PC-3 (cell line): ENCODE measurements at regions not wholly inside any gene's neighbourhood (a gene's known extent, or its start where the extent isn't known, plus 50 kb on each side); places are given as distances from the start of the nearest gene placed in this dataset.

Experiments
- ATAC-seq: fragments of 200-7000 bp; cut with Tn5 transposase; 2 replicates; pipeline ENCODE4 v1.9.1; 2020; ENCODE audit warnings: mild to moderate bottlenecking, moderate library complexity
- BruUV-seq: library from RNA; stranded (reverse); fragments of 400-500 nt; replicated peaks from 2 replicates; lab custom pipeline; 2021; lab: Mats Ljungman, UMichigan
- CTCF ChIA-PET: fragments of 300-600 bp; sonication (Branson Sonifier 250); formaldehyde crosslinking; loops from one replicate; lab custom pipeline; 2022; ENCODE audit warnings: antibody characterized with exemption; lab: Charles Lee
- POLR2A ChIA-PET: fragments of 300-600 bp; sonication (Branson Sonifier 250); formaldehyde crosslinking; loops from one replicate; lab custom pipeline; 2022; ENCODE audit warnings: antibody characterized with exemption; ENCODE audit not compliant: unreplicated experiment; lab: Charles Lee
- DNase-seq: peaks from one replicate; pipeline ENCODE4 v3.0.0-alpha.2; 2015
- H2AFZ ChIP-seq: fragments of 300-600 bp; sonication (generic); 2 replicates; pipeline ENCODE4 v1.6.0; 2016; ENCODE audit warnings: antibody characterized with exemption, low read length
- H3F3A ChIP-seq: fragments of 300-600 bp; sonication (generic); one replicate; pipeline ENCODE4 v1.6.0; 2017; ENCODE audit warnings: antibody characterized with exemption, low read length, control low read depth, mild to moderate bottlenecking; ENCODE audit not compliant: unreplicated experiment
- H3K27ac ChIP-seq: fragments of 300-600 bp; sonication (generic); 2 replicates; pipeline ENCODE4 v1.5.1; 2016; ENCODE audit warnings: mild to moderate bottlenecking, low read length
- H3K27me3 ChIP-seq: fragments of 300-600 bp; sonication (generic); 2 replicates; pipeline ENCODE4 v1.6.1; 2016; ENCODE audit warnings: low read length, mixed read lengths
- H3K36me3 ChIP-seq: fragments of 300-600 bp; sonication (generic); 2 replicates; pipeline ENCODE4 v1.6.1; 2016; ENCODE audit warnings: low read depth, mixed run types, low read length, mixed read lengths
- H3K4me1 ChIP-seq: fragments of 300-600 bp; sonication (generic); 2 replicates; pipeline ENCODE4 v1.5.1; 2016; ENCODE audit warnings: low read length; ENCODE audit not compliant: insufficient read depth
- H3K4me2 ChIP-seq: fragments of 300-600 bp; sonication (generic); 2 replicates; pipeline ENCODE4 v1.6.0; 2016; ENCODE audit warnings: low read length
- H3K4me3 ChIP-seq: fragments of 300-600 bp; sonication (generic); 2 replicates; pipeline ENCODE4 v1.5.1; 2016; ENCODE audit warnings: mild to moderate bottlenecking, low read length, mixed read lengths
- H3K79me2 ChIP-seq: fragments of 300-600 bp; sonication (generic); 2 replicates; pipeline ENCODE4 v1.6.1; 2017; ENCODE audit warnings: low read length, mixed read lengths
- H3K9ac ChIP-seq: fragments of 300-600 bp; sonication (generic); 2 replicates; pipeline ENCODE4 v1.6.0; 2016; ENCODE audit warnings: mild to moderate bottlenecking, low read length
- H3K9me2 ChIP-seq: fragments of 300-600 bp; sonication (generic); replicated peaks from 2 replicates; pipeline ENCODE4 v1.6.1; 2016; ENCODE audit warnings: mixed run types, low read length, mixed read lengths
- H3K9me3 ChIP-seq: fragments of 300-600 bp; sonication (generic); 2 replicates; pipeline ENCODE4 v1.6.1; 2016; ENCODE audit warnings: low read length, mixed read lengths
- H4K20me1 ChIP-seq: fragments of 300-600 bp; sonication (generic); 2 replicates; pipeline ENCODE4 v1.6.1; 2016; ENCODE audit warnings: low read length, mixed read lengths
- EZH2 ChIP-seq: fragments of 300-600 bp; sonication (generic); IDR thresholded peaks from one replicate; pipeline ENCODE4 v1.6.1; 2017; ENCODE audit warnings: antibody characterized with exemption, mild to moderate bottlenecking, low read length; ENCODE audit not compliant: unreplicated experiment
- EZH2phosphoT487 ChIP-seq: fragments of 300-600 bp; sonication (generic); IDR thresholded peaks from 2 replicates; pipeline ENCODE4 v1.6.1; 2018; ENCODE audit warnings: mild to moderate bottlenecking, antibody characterized with exemption, low read length, borderline replicate concordance
- intact Hi-C: fragments of 100-400 bp; cut with micrococcal nuclease; formaldehyde crosslinking; loops from 2 replicates; pipeline ENCODE4 v1.9.0; 2023
- TF ChIP-seq, protein P1 (sequence below): fragments of 300-600 bp; sonication (generic); conservative IDR thresholded peaks from 2 replicates; pipeline ENCODE4 v1.5.1; 2017; ENCODE audit warnings: antibody characterized with exemption, low read depth, mild to moderate bottlenecking, low read length

DNA sequence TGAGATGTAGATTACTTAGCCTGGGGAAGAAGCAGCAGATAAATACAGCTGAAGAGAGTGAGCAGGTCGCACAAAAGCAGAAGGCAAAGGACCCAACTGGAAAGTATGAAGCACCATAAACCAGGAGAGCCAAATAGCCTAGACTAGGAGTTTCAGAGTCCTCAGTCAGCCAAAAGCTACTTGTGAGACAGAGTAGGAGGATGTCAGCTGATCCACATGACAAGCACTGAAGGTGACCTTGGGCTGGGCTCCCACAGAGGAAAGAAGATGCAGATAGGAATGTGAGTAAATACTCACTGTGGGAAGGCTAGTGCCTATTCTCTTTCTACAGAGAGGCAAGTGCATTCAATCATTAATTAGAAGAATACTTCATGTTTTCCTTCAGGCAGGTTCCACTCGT is 274.0 kb upstream of the POU3F2 start:
- ATAC-seq (no peak), DNase-seq (no peak)
- Histone ChIP-seq H3K4me1 (no peaks in the 10 kb centered on the region), H3K9me3 (no peaks in the 10 kb centered on the region), H3K27me3 (peaks cover 19% of the 10 kb centered on the region), H4K20me1 (no peaks in the 10 kb centered on the region), H3K4me2 (no peak overlapping the region), H3K36me3 (no peaks in the 10 kb centered on the region), H3K27ac (no peak overlapping the region), H3F3A (no peaks in the 10 kb centered on the region), H3K9me2 (no peaks in the 10 kb centered on the region), H3K79me2 (no peaks in the 10 kb centered on the region), H2AFZ (no peak overlapping the region), H3K4me3 (no peak overlapping the region), H3K9ac (no peak overlapping the region)
- no peak for TF ChIP-seq EZH2phosphoT487
- TF ChIP-seq, protein P1, sequence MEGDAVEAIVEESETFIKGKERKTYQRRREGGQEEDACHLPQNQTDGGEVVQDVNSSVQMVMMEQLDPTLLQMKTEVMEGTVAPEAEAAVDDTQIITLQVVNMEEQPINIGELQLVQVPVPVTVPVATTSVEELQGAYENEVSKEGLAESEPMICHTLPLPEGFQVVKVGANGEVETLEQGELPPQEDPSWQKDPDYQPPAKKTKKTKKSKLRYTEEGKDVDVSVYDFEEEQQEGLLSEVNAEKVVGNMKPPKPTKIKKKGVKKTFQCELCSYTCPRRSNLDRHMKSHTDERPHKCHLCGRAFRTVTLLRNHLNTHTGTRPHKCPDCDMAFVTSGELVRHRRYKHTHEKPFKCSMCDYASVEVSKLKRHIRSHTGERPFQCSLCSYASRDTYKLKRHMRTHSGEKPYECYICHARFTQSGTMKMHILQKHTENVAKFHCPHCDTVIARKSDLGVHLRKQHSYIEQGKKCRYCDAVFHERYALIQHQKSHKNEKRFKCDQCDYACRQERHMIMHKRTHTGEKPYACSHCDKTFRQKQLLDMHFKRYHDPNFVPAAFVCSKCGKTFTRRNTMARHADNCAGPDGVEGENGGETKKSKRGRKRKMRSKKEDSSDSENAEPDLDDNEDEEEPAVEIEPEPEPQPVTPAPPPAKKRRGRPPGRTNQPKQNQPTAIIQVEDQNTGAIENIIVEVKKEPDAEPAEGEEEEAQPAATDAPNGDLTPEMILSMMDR, result no peak
- TF ChIP-seq EZH2, result no peak
- CTCF ChIA-PET, result no interaction called here
- POLR2A ChIA-PET, result no interaction called here
- no TSS peak for BruUV-seq
- intact Hi-C loops, result no loop called here

DNA sequence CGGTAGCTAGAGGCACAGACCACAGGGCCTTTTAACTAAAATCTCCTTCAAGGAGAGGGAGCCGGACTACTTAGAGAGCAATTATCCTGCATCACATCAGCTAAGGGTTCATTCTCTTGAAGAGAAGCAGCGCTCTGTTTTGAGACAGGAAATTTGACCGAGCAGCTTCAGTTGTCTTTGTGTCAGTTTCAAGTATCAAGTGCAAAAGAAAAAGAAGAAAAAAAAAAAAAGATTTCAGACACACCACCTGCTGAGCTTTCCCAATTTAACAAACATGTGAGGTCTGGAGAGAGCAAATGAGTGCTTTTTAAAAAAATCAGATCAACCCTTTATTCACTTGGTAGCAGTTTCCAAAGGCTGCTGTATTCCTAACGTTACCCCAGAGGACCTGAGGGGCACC is 273.5 kb upstream of the POU3F2 start:
- no peak for TF ChIP-seq EZH2phosphoT487
- no TSS peak for BruUV-seq
- ATAC-seq (no peak), DNase-seq (no peak)
- H3K36me3 ChIP-seq, result no peaks in the 10 kb centered on the region
- no peaks in the 10 kb centered on the region for H4K20me1 ChIP-seq
- no peaks in the 10 kb centered on the region for H3K79me2 ChIP-seq
- no peak overlapping the region for H3K27ac ChIP-seq
- H3K9ac ChIP-seq, result no peak overlapping the region
- ChIA-PET CTCF (no interaction called here), POLR2A (no interaction called here)
- H3K9me2 ChIP-seq, result no peaks in the 10 kb centered on the region
- H3K4me3 ChIP-seq, result no peak overlapping the region
- no peaks in the 10 kb centered on the region for H3F3A ChIP-seq
- no peaks in the 10 kb centered on the region for H3K9me3 ChIP-seq
- H2AFZ ChIP-seq, result no peak overlapping the region
- H3K4me2 ChIP-seq, result no peak overlapping the region
- peaks cover 19% of the 10 kb centered on the region for H3K27me3 ChIP-seq
- H3K4me1 ChIP-seq, result no peaks in the 10 kb centered on the region
- intact Hi-C loops, result no loop called here

DNA sequence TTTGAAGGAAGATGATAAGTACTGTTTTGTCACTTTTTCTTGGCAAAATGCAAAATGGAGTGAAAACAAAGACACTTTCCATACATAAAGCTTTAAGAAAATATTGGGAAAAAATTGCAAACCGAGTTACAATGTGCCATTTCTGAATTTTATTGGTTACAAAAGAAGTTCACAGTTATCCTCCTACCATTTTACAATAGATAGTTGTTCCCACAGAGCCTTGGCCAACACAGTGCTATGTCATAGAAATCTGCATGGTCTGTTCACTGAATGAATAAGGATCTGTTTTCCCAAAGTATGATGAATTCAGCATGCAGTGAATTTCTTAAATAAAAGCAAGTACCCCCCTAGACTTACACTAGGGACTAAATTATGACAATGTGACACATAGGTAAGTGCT is 268.2 kb upstream of the POU3F2 start:
- H4K20me1 ChIP-seq, result no peaks in the 10 kb centered on the region
- H2AFZ ChIP-seq, result no peak overlapping the region
- no peaks in the 10 kb centered on the region for H3F3A ChIP-seq
- TF ChIP-seq EZH2 (no peak), EZH2phosphoT487 (no peak)
- TF ChIP-seq, protein P1, result no peak
- H3K4me2 ChIP-seq, result no peak overlapping the region
- ATAC-seq (no peak), DNase-seq (no peak)
- H3K9me3 ChIP-seq, result no peaks in the 10 kb centered on the region
- no peak overlapping the region for H3K9ac ChIP-seq
- ChIA-PET CTCF (no interaction called here), POLR2A (no interaction called here)
- no peak overlapping the region for H3K27ac ChIP-seq
- no peak overlapping the region for H3K4me3 ChIP-seq
- H3K36me3 ChIP-seq, result no peaks in the 10 kb centered on the region
- peaks cover 16% of the 10 kb centered on the region for H3K27me3 ChIP-seq
- no peaks in the 10 kb centered on the region for H3K9me2 ChIP-seq
- no peaks in the 10 kb centered on the region for H3K4me1 ChIP-seq
- no TSS peak for BruUV-seq
- intact Hi-C loops, result no loop called here
- no peaks in the 10 kb centered on the region for H3K79me2 ChIP-seq
